ENCODE measurements at regions not wholly inside any gene's neighbourhood (a gene's known extent, or its start where the extent isn't known, plus 50 kb on each side); places are given as distances from the start of the nearest gene placed in this dataset.
"Not testable (repeated sequence)": the region's sequence is repeated elsewhere in the genome, so short reads cannot be mapped to it uniquely, and the experiment has no call there.

DNA sequence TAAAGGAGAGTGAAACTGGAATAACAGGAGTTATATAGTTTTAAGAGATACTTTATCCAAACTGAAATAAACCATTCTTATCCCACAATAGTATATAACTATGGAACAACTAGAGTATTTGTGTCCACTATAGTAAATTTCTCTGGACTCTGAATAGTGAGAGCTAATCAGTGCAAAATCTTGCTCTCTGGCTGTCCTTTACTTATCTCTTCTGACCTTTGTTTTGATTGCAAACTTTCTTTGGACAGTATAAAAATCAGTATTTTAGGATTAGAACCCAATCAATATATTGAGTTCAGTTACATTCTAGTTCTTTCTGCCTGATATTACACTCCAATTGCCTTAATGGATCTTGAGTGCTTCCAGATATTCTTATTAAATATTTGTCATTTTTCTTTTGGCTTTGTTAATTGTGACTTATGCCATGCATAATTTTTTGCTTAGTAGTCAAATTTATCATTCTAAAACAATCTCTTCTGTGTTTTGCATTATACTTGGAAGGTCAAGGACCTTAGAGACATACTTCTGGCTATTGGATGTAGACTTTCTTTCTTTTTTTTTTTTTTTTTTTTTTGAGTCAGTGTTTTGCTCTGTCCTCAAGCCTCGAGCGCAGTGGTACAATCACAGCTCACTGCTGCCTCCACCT, 89.9 kb upstream of the AMN1 start:
- no peak for DNase-seq

DNA sequence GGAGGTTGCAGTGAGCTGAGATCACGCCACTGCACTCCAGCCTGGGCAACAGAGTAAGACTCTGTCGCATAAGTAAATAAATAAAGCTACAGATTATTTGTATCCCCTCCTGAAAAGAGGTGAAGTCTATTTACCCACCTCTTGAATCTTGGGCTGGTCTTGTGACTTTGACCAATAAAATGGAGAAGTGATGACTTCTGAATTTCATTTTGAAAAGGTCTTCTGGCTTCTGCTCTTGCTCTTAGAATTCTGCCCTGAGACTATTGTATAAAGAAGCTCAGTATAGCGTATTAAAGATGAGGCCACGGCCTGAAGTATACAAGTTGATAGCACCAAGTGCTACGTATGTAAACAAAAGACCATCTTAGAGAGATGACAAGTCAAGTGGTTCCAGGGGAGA, 88.3 kb upstream of the AMN1 start:
- DNase-seq = no peak

DNA sequence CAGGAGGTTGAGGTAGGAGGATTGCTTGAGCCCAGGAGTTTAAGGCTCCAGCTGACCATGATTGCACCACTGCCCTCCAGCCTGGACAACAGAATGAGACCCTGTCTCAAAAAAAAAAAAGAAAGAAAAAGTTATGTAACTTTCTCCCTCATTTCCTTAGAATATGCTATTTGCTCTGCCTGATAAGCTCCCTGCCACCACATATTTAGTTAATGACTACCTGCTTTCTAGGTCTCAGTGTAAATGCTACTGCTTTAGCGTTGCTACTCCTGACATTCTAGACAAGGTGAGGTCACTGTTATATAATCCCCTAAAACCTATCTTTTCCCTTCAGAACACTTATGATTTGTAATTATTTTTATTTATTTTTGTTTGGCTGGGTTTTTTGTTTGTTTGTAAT, 86.3 kb upstream of the AMN1 start:
- DNase-seq = no peak

DNA sequence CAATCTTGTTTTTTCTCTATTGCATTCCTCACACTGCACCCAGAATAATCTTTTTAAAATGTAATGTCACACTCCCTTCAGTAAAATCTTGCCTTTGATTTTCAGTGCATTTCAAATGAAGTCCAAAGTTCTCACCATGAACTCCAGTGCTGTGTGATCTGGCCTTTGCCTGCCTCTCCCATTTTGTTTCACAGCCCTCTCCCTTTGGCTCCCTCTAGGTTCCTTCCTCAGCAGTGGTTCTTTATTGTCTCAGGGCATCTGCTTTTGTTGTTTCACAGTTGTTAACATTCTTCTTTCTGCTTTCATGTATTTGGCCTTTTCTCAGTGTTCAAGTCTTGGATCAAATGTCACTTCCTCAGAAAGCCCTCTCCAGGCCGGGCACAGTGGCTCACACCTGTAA, 84.5 kb upstream of the AMN1 start:
- DNase-seq = no peak

DNA sequence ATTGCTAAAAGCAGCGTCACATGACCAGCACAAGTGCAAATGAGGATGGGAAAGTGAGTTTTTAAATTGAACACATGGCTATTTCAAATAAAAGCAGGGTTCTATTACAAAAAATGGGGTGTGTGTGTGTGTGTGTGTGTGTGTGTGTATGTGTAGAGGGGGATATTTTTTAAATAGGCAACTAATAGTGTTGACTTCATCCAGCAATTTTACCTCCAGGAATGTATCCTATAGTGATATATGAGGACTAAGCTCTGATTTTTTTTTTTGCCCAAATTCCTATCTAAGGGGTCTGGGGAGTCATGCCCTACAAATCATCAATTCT, 78.9 kb upstream of the AMN1 start:
- no peak for DNase-seq

DNA sequence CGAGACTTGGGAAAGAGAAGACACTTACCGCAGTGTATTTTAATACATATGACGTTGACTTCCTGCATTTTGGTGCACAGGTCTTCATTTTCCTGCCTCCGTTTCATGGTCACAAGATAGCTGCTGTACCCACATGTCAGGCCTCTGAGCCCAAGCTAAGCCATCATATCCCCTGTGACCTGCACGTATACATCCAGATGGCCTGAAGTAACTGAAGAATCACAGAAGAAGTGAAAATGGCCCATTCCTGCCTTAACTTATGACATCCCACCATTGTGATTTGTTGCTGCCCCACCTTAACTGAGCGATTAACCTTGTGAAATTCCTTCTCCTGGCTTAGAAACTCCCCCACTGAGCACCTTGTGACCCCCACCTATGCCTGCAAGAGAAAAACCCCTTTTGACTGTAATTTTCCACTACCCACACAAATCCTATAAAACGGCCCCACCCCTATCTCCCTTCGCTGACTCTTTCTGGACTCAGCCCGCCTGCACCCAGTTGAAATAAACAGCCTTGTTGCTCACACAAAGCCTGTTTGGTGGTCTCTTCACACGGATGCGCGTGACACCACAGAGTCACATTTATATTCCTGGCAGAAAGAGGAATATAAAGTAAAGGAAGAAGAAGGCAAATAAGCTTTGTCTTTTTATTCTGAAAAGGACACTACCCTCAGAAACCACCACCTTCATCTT, 78.4 kb upstream of the AMN1 start:
- DNase-seq = not testable (repeated sequence)

DNA sequence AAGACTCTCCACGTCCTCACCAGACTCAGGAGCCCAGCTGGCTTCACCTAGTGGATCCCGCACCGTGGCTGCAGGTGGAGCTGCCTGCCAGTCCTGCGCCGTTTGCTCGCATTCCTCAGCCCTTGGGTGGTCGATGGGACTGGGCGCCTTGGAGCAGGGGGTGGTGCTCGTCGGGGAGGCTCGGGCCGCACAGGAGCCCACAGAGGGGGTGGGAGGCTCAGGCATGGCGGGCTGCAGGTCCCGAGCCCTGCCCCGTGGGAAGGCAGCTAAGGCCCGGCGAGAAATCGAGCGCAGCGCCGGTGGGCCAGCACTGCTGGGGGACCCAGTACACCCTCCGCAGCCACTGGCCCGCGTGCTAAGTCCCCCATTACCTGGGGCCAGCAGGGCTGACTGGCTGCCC, 76.9 kb upstream of the AMN1 start:
- not testable (repeated sequence) for DNase-seq

DNA sequence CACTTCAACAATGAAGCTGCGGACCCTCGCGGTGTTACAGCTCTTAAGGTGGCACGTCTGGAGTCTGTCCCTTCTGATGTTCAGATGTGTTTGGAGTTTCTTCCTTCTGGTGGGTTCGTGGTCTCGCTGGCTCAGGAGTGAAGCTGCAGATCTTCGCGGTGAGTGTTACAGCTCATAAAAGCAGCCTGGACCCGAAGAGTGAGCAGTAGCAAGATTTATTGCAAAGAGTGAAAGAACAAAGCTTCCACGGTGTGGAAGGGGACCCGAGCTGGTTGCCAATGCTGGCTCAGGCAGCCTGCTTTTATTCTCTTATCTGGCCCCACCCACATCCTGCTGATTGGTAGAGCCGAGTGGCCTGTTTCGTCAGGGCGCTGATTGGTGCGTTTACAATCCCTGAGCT, 75.9 kb upstream of the AMN1 start:
- not testable (repeated sequence) for DNase-seq

DNA sequence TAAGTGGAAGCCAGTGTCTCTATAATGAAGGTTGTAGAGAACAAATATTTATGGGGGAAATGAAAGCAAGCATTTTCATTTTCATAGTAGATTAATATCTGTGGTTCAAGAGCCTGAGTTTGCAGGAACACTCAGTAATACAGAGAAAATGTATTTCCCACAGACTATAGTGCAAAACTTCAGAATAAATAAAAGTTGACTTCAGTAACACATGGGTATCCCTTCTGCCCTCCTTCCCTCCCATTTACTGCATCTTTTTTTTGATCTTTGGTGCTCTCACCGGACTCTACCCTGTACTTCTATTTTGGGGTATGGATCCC, 75.3 kb upstream of the AMN1 start:
- no peak for DNase-seq

DNA sequence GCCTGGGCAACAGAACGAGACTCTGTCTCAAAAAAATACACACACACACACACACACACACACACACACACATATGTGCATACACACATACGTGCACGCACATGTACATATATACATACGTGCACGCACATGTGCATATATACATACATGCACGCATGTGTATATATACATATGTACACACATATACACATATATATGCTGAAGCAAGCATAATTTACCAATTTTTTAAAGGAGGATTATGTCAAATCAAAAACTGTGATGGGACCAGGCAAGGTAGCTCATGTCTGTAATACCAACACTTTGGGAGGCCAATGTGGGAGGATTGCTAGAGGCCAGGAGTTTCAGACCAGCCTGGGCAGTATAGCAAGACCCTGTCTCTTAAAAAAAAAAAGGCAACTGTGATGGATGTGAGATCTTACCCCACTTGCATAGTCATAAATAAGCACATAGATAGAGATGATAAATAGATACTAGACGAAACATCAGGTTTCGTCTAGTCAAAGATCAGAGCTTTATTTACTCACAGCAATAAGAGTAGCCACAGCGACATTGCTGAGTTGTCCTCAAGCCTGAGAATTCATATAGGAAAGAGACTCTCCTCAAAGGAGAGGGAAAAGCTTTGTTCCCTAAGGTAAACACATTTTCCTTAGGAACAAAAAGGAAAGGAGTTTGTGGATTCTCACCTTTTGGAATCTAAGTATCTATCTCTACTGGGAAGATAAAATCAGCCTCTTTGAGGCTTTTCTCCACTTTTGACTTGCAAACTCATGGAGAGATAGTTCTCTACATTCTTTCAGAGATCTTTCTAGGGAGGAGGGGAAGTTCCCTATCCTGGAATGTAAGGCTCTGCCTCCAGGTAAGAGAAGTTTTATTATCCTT, 74.7 kb upstream of the AMN1 start:
- DNase-seq = no peak

DNA sequence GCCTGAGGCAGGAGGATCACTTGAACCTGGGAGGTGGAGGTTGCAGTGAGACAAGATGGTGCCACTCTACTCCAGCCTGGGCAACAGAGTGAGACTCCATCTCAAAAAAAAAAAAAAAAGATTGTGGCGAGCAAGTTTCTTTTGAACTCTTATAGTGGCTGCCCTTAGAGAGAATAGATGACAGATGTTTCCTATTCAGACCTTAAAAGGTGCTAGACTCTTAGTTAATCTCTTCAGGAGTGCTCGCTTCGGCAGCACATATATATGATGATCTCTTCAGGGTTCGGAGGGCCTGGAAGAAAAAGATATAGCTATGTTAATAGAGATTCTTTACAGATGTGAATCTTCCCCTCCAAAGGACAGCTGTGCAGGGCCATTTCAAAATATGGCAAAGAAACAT, 73.1 kb upstream of the AMN1 start:
- no peak for DNase-seq

DNA sequence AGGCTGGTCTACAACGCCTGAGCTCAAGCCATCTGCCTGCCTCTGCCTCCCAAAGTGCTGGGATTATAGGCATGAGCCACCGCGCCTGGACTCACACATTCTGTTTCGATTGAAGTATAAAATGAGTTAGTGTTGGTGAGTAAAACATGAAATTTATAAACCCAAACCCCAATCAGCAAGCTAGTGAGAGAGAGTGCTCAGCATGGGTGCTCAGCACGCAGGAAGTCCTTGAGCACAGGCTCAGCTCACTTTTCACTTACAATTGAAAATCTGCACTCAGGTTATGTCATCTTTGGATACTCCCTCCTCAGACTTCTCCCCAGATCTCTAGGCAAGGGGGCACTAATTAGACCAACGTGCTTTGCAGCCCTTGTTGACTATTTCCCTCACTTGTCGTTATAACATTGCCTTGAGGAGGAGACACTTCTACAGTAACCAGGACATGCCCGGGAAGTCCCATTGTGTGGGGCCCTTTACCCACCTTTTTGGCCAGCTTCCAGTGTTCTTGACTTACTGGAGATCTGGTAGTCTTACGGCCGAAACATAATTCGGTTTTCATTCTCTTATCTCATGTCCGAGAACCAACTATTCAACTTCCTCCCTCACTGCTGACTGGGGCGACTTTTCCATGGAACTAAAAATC, 68.5 kb upstream of the AMN1 start:
- DNase-seq = no peak

DNA sequence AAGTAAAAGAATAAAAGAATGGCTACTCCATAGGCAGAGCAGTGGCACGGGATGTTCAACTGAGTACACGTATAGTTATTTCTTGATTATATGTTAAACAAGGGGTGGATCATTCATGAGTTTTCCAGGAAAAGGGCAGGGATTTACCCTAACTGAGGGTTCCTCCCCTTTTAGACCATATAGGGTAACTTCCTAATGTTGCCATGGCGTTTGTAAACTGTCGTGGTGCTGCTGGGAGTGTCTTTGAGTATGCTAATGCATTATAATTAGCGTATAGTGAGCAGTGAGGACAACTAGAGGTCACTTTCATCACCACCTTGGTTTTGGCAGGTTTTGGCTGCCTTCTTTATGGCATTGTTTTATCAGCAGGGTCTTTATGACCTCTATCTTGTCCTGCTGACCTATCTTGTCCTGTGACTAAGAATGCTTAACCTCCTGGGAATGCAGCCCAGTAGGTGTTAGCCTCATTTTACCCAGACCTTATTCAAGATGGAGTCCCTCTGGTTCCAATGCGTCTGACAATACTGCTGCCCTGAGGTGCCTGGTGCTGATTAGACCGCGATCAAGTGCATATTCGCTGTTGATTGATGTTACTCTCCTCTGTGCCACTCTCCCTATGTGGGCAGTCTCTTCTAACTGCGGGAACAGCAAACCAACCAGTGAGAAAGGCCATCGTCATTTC, 67.6 kb upstream of the AMN1 start:
- DNase-seq = no peak

DNA sequence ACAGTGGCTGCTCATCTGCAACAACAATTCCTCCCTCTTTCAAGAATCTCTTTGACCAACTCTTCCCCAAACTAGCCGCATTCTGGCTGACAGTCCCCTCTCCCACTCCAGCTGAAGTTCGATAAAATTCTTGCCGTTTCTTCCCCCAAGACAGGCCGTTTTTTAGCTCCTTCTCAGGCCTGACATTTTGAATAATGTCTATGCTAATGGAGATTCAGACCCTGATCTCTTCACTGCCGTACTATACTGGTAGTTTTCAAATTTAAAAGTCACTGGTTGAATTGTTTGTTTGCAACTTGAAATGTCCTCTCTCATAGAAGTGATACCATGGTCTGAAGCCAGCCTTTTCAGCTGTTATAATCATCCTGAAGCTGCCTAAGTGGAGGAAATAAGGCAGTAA, 65.9 kb upstream of the AMN1 start:
- no peak for DNase-seq

DNA sequence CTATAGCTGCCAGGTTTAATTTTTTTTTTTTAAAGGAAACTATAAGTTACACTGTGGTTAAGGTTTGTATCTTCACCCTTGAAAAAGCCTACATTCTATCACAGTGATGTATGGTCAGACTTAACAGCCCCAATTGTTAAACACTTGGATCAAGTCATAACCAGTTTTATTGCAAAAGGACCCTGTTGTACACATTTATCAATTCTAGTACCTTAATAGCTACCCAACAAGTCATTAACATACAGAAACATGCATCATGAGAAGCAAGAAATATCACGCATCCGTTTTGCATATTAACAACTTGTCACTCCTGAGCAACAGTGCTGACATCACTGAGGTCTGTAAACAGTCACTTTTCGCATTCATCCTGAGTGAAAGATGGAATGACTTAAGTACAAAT, 62.4 kb upstream of the AMN1 start:
- not testable (repeated sequence) for DNase-seq

DNA sequence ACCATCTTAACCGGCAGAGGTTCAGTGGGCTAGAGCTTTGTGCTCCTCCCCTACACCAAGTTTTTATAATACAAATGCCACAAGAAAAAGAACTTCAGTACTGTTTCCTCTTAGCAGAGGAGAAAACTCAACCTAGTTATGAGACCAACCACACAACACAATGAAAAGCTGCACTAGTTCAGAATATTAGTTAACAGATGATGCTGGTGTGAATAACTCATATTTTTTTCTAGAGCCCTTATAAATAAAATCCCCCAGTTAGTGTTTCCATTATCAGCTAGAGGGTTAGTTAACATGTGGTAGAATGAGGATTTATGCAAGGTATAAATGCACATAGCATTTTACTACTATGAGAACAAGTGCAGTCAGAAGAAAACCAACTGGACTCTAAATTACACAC, 61.9 kb upstream of the AMN1 start:
- DNase-seq = no peak

DNA sequence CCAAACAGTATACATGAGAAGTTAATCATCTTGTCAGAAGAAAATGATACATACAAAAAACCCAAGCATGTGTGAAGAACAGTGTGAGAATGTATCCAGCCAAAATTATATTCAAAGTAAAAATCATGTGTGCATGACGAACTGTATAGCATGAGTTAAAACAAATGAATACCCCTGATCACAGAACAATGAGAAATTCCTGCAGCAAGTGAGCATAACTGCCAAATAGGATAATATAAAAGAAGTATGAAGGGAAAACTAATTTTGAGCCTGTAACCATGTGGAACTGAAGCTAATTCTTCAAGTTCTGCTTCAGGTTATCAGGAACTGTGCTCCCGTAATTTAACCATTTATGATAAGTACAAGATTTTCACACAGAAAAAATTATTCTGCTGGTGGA, 56.5 kb upstream of the AMN1 start:
- DNase-seq = no peak

DNA sequence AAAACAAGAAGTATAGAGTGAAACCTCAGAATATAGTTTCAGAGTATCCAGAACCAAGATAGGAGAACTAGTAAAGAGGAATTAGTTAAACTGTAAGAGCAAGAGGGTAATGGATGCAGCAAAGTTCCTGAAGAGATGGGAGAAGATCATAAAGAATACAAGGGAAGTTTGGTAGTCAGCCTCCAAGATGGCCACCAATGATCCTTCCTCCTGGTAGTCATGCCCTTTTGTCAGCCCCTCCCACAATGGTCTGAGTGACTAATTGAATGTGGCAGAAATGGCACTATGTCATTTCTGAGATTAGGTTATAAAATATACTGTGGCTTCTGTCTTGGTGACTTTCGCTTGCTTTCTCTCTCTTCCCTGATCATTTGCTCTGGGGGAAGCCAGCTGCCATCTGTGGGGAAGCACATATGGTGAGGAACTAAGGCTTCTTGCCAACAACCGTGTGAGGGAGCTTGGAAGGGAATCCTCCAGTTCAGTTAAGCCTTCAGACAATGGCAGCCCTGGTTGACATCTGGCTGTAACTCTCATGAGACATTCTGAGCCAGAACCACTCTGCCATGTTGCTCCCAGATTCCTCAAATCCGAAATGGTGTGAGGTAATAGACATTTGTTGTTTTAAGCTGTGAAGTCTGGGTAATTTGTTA, 55.3 kb upstream of the AMN1 start:
- DNase-seq = no peak

DNA sequence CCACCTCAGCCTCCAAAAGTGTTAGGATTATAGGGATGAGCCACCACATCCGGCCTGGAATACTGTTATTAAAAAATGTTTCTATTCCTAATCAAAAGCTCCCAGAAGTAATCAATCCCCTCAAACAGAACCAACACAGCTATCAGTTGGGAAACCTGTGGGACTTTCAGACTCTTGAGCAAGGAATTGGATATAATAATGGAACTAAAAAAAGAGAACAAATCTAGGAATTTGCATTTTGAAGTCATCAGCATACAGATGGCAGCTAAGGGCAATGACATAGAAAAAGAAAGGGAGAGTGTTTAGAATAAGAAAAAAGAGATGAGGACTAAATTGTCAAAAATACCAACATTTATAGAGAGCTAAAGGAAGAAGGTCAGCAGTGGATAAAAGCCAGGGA, 54.7 kb upstream of the AMN1 start:
- DNase-seq = no peak

DNA sequence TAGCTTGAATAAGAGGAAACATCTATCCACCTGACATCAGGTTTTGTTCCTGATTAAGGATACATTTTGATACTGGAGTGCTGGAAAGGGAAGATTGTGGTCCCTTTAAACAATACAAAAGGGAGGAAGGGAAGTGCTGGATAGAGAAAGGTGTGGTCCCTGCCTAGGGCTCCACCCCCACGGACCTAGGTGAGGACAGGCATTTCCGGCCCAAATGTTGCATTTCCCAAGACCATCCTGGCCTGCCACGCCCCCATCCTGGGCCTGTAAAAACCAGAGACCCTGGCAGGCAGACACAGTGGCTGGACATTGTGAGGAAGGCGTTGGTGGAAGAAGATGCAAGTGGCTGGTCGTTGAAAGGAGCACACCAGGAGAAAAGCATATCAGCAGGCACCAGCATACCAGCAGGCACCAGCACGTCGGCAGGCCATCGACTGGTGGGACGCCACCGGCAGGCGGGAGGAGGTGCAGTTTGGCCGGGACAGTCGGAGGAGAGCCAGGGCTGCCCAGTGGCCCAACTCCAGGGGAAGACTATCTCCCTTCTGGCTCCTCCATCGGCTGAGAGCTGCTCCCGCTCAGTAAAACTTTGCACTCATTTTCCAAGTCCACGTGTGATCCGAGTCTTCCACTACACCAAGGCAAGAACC, 53.2 kb upstream of the AMN1 start:
- no peak for DNase-seq

DNA sequence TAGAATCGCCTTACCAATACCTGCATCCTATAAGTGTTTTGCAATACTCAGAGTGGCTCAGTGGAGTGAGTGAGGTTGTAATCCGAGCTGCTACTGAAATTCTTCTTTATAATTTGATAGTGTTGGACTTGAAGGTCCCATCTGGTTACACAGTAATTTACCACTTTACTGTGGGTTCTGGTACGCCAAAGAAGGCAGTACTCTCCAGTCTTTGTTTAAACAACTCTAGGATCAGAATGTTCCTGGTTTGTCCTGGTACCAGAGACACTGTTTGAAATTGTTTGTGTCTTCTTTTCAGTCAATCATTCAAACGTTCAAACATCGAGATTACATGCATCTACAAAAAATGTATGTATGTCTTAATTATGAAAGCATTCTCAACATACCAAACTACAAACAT, 51.3 kb upstream of the AMN1 start:
- no peak for DNase-seq

DNA sequence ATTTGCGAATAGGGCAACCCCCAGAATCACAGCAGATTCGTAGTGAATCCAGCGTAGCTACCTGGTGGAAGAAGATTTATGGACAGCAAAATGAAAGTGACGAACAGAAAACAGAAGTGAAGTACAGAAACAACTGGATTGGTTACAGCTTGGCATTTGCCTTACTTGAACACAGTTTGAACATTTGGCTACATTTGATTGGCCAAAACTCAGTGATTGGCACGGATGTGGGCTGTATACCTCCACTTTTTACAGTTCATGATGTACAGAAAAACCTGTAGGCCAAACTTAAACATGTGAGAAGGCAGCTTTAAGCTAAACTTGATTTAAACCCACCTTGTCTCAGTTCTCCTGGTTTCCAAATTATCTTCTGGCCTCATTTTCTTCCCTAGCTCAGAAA, 49.9 kb upstream of the AMN1 start:
- no peak for DNase-seq

Data from NCI-H1436 (cell line).